ENCODE measurements at regions not wholly inside any gene's neighbourhood (a gene's known extent, or its start where the extent isn't known, plus 50 kb on each side); places are given as distances from the start of the nearest gene placed in this dataset.
A peak's percentile ranks its signal among the peaks of the same experiment; 100 is the strongest.

GRCh38 chrY:15286572-15286971 lies 762.2 kb downstream of the NLGN4Y start:
- TF ChIP-seq POLR2A (IDR thresholded peaks at IDR 0.05), result no peak
- no peaks in the 10 kb centered on the region for H3K27me3 ChIP-seq
- no peak overlapping the region for H3K4me3 ChIP-seq (replicated peaks in 1 of 3)
- H3K36me3 ChIP-seq, result no peaks in the 10 kb centered on the region
- no peaks in the 10 kb centered on the region for H3K4me1 ChIP-seq
- no peaks in the 10 kb centered on the region for H3K9me3 ChIP-seq
- DNase-seq, result no peak
- WGBS, 2 donors, result 89 to 96% methylated on average over 1 of the region's 1 CpG
- intact Hi-C loops (cut with DNase I), result no loop called here
- no peak overlapping the region for H3K27ac ChIP-seq

- H3K27ac ChIP-seq, result no peak overlapping the region
- no peaks in the 10 kb centered on the region for H3K36me3 ChIP-seq
- 78 to 92% methylated on average over 2 of the region's 2 CpGs for WGBS, 2 donors
- H3K27me3 ChIP-seq, result no peaks in the 10 kb centered on the region
- DNase-seq, result no peak
- no peaks in the 10 kb centered on the region for H3K4me1 ChIP-seq
- no peaks in the 10 kb centered on the region for H3K9me3 ChIP-seq
- H3K4me3 ChIP-seq (replicated peaks in 1 of 3), result no peak overlapping the region
- TF ChIP-seq CTCF (IDR thresholded peaks at IDR 0.05), result no peak
- no peak for TF ChIP-seq POLR2A (IDR thresholded peaks at IDR 0.05)
- intact Hi-C loops (cut with DNase I), result no loop called here
Observed at GRCh38 chrY:15289821-15290220, 765.5 kb downstream of the NLGN4Y start.

GRCh38 chrY:15292881-15293280 lies 768.6 kb downstream of the NLGN4Y start:
- H3K27me3 ChIP-seq, result no peaks in the 10 kb centered on the region
- 51 to 58% methylated on average over 8 of the region's 8 CpGs for WGBS, 2 donors
- no peaks in the 10 kb centered on the region for H3K4me1 ChIP-seq
- H3K27ac ChIP-seq, result no peak overlapping the region
- TF ChIP-seq CTCF (IDR thresholded peaks at IDR 0.05) (no peak), POLR2A (IDR thresholded peaks at IDR 0.05) (no peak)
- no peaks in the 10 kb centered on the region for H3K36me3 ChIP-seq
- H3K4me3 ChIP-seq (replicated peaks in 1 of 3), result no peak overlapping the region
- DNase-seq, result peak in 1 of 2 donors; percentile 6
- intact Hi-C loops (cut with DNase I), result no loop called here
- H3K9me3 ChIP-seq, result no peaks in the 10 kb centered on the region

- WGBS, 2 donors, result 86 to 92% methylated on average over 3 of the region's 3 CpGs
- intact Hi-C loops (cut with DNase I), result no loop called here
- Histone ChIP-seq H3K27ac (no peak overlapping the region), H3K9me3 (no peaks in the 10 kb centered on the region), H3K4me1 (no peaks in the 10 kb centered on the region), H3K36me3 (no peaks in the 10 kb centered on the region), H3K27me3 (no peaks in the 10 kb centered on the region), H3K4me3 (replicated peaks in 1 of 3) (no peak overlapping the region)
- TF ChIP-seq CTCF (IDR thresholded peaks at IDR 0.05), result no peak
- no peak for DNase-seq
Observed at GRCh38 chrY:15301879-15302278, 777.5 kb downstream of the NLGN4Y start.

- WGBS, 2 donors, result 100% methylated on average over 2 of the region's 2 CpGs
- Histone ChIP-seq H3K27me3 (no peaks in the 10 kb centered on the region), H3K4me3 (replicated peaks in 1 of 3) (no peak overlapping the region), H3K9me3 (no peaks in the 10 kb centered on the region), H3K4me1 (no peaks in the 10 kb centered on the region), H3K27ac (no peak overlapping the region), H3K36me3 (no peaks in the 10 kb centered on the region)
- intact Hi-C loops (cut with DNase I), result no loop called here
- no peak for TF ChIP-seq POLR2A (IDR thresholded peaks at IDR 0.05)
- no peak for TF ChIP-seq CTCF (IDR thresholded peaks at IDR 0.05)
- no peak for DNase-seq
Observed at GRCh38 chrY:15312166-15312565, 787.8 kb downstream of the NLGN4Y start.

- WGBS, 2 donors, result 84 to 100% methylated on average over 2 of the region's 2 CpGs
- intact Hi-C loops (cut with DNase I), result no loop called here
- no peaks in the 10 kb centered on the region for H3K27me3 ChIP-seq
- no peaks in the 10 kb centered on the region for H3K9me3 ChIP-seq
- no peak for TF ChIP-seq POLR2A (IDR thresholded peaks at IDR 0.05)
- TF ChIP-seq CTCF (IDR thresholded peaks at IDR 0.05), result no peak
- H3K4me3 ChIP-seq (replicated peaks in 1 of 3), result no peak overlapping the region
- H3K36me3 ChIP-seq, result no peaks in the 10 kb centered on the region
- no peak for DNase-seq
- no peak overlapping the region for H3K27ac ChIP-seq
- H3K4me1 ChIP-seq, result no peaks in the 10 kb centered on the region
Observed at GRCh38 chrY:15324189-15324588, 799.9 kb downstream of the NLGN4Y start.
